Suprapubic skin (tissue), 4 donors: ENCODE measurements at regions not wholly inside any gene's neighbourhood (a gene's known extent, or its start where the extent isn't known, plus 50 kb on each side); places are given as distances from the start of the nearest gene placed in this dataset.

Experiments
- EP300 ChIP-seq: sonication (generic); formaldehyde crosslinking; IDR thresholded peaks from one replicate; pipeline ENCODE4 v1.6.1; 2017; ENCODE audit warnings: antibody characterized with exemption
- POLR2A ChIP-seq, 2 donors: fragments of 450-650 bp; IDR thresholded peaks; one replicate each; pipeline ENCODE4 v1.6.1; 2017; ENCODE audit warnings: antibody characterized with exemption in 2 of 2, mild to moderate bottlenecking in 2 of 2, moderate library complexity in 2 of 2
- POLR2AphosphoS5 ChIP-seq, 3 donors: sonication (generic); formaldehyde crosslinking; IDR thresholded peaks; one replicate each; pipeline ENCODE4 v1.6.1; 2017; ENCODE audit warnings: antibody characterized with exemption in 3 of 3
- TF ChIP-seq, protein P1 (sequence below), 2 donors: fragments of 200-600 bp in 1 of 2; fragments of 450-650 bp in 1 of 2; sonication (generic) in 1 of 2; IDR thresholded peaks; one replicate each; pipeline ENCODE4 v1.5.1; 2016 to 2019; ENCODE audit warnings: antibody characterized with exemption in 2 of 2, mild to moderate bottlenecking in 1 of 2, moderate library complexity in 1 of 2

GRCh38 chr6:22363166-22363713 is 66.4 kb upstream of the PRL start:
- TF ChIP-seq, protein P1, sequence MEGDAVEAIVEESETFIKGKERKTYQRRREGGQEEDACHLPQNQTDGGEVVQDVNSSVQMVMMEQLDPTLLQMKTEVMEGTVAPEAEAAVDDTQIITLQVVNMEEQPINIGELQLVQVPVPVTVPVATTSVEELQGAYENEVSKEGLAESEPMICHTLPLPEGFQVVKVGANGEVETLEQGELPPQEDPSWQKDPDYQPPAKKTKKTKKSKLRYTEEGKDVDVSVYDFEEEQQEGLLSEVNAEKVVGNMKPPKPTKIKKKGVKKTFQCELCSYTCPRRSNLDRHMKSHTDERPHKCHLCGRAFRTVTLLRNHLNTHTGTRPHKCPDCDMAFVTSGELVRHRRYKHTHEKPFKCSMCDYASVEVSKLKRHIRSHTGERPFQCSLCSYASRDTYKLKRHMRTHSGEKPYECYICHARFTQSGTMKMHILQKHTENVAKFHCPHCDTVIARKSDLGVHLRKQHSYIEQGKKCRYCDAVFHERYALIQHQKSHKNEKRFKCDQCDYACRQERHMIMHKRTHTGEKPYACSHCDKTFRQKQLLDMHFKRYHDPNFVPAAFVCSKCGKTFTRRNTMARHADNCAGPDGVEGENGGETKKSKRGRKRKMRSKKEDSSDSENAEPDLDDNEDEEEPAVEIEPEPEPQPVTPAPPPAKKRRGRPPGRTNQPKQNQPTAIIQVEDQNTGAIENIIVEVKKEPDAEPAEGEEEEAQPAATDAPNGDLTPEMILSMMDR (IDR thresholded peaks at IDR 0.05): no peak
- no peak for TF ChIP-seq POLR2A (IDR thresholded peaks at IDR 0.05)
- no peak for TF ChIP-seq POLR2AphosphoS5 (IDR thresholded peaks at IDR 0.05)
- TF ChIP-seq EP300: no peak
